ENCODE measurements at regions not wholly inside any gene's neighbourhood (a gene's known extent, or its start where the extent isn't known, plus 50 kb on each side); places are given as distances from the start of the nearest gene placed in this dataset.

DNA sequence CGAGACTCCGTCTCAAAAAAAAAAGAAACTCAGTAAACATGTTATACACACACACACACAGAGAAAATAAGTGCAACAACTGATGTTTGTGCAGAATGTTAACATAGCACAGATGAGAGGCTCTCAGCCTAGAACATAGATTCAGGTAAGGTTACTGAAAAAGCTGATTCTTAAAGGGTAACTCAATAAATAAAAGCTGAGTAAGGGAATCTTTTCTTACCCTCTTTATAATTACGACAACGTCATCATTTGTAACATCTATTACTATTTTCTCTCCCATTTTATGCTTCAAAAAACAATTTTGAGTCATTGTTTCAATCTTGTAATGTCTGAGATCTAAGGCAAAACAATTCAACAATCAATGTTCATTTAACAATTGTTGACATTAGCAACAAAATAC is 644.8 kb downstream of the RFPL4B start:
- H3K27ac ChIP-seq: no peak overlapping the region
- TF ChIP-seq CTCF (IDR thresholded peaks at IDR 0.05; ENCODE audit: low read depth, low read length): no peak
- no peak for DNase-seq (ENCODE audit: low read depth in 1 of 2, low spot score in 1 of 2)
- no peaks in the 10 kb centered on the region for H3K36me3 ChIP-seq
- no peaks in the 10 kb centered on the region for H3K27me3 ChIP-seq
- H3K9me3 ChIP-seq (ENCODE audit: low read depth): no peaks in the 10 kb centered on the region
- no peaks in the 10 kb centered on the region for H3K4me1 ChIP-seq (ENCODE audit: low read depth)
- H3K4me3 ChIP-seq: no peak overlapping the region

GRCh38 chr6:112997421-112998085 is 650.4 kb downstream of the RFPL4B start:
- no peak for TF ChIP-seq CTCF (IDR thresholded peaks at IDR 0.05; ENCODE audit: low read depth, low read length)

DNA sequence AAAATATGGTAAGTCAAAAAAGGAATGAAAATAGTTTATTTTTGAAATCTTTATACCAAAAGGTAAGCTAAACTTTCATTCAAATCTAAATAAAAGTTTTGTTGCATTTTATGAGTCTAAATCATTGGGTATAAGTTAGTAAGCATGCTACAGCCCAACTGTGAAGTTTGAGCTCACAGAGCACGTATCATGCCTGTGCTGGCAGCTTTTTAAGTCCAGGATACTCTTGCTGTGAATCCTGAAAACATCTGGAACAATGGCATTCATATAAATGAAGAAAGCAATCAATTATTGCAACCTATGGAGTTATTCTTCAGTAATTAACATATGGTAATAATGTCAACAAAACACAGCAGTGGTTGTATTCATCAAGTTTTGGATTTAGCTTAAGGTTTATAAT is 656.9 kb downstream of the RFPL4B start:
- Histone ChIP-seq H3K27ac (no peak overlapping the region), H3K36me3 (no peaks in the 10 kb centered on the region), H3K27me3 (no peaks in the 10 kb centered on the region), H3K9me3 (ENCODE audit: low read depth) (no peaks in the 10 kb centered on the region), H3K4me1 (ENCODE audit: low read depth) (peaks cover 8% of the 10 kb centered on the region), H3K4me3 (no peak overlapping the region)
- TF ChIP-seq CTCF (IDR thresholded peaks at IDR 0.05; ENCODE audit: low read depth, low read length): no peak
- DNase-seq (ENCODE audit: low read depth in 1 of 2, low spot score in 1 of 2): no peak

More at GRCh38 chr6:112997421-112998085, 650.4 kb downstream of the RFPL4B start:
- H3K4me1 ChIP-seq (ENCODE audit: low read depth): no peaks in the 10 kb centered on the region
- H3K27me3 ChIP-seq: no peaks in the 10 kb centered on the region
- no peak overlapping the region for H3K27ac ChIP-seq
- no peaks in the 10 kb centered on the region for H3K36me3 ChIP-seq
- no peak overlapping the region for H3K4me3 ChIP-seq
- no peak for DNase-seq (ENCODE audit: low read depth in 1 of 2, low spot score in 1 of 2)
- H3K9me3 ChIP-seq (ENCODE audit: low read depth): no peaks in the 10 kb centered on the region

GRCh38 chr6:113004470-113005270 is 657.5 kb downstream of the RFPL4B start:
- Histone ChIP-seq H3K4me1 (ENCODE audit: low read depth) (peaks cover 8% of the 10 kb centered on the region), H3K9me3 (ENCODE audit: low read depth) (no peaks in the 10 kb centered on the region), H3K27me3 (no peaks in the 10 kb centered on the region), H3K27ac (no peak overlapping the region), H3K4me3 (no peak overlapping the region), H3K36me3 (no peaks in the 10 kb centered on the region)
- no peak for TF ChIP-seq CTCF (IDR thresholded peaks at IDR 0.05; ENCODE audit: low read depth, low read length)
- no peak for DNase-seq (ENCODE audit: low read depth in 1 of 2, low spot score in 1 of 2)

DNA sequence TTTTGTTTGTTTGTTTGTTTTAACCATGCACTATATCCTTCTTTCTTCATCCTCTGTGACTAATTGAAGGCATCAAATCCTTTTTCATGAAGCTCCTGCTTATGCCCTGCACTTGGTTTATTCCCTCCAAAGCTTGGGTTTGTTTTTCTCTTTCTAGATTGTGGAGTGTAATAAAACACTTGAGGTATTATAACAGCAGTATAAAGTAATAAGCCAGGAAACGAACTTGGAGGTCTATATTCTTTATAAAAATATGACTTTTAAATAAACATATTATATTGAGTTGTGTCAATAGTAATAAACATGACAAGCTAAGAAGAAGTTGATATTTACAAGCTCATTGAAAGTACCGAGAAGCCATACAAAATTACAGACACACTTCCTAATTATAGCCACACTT is 659.4 kb downstream of the RFPL4B start:
- Histone ChIP-seq H3K27me3 (no peaks in the 10 kb centered on the region), H3K4me1 (ENCODE audit: low read depth) (peaks cover 8% of the 10 kb centered on the region), H3K36me3 (no peaks in the 10 kb centered on the region), H3K4me3 (no peak overlapping the region), H3K9me3 (ENCODE audit: low read depth) (no peaks in the 10 kb centered on the region), H3K27ac (no peak overlapping the region)
- no peak for TF ChIP-seq CTCF (IDR thresholded peaks at IDR 0.05; ENCODE audit: low read depth, low read length)
- DNase-seq (ENCODE audit: low read depth in 1 of 2, low spot score in 1 of 2): no peak
